ENCODE measurements at regions not wholly inside any gene's neighbourhood (a gene's known extent, or its start where the extent isn't known, plus 50 kb on each side); places are given as distances from the start of the nearest gene placed in this dataset.

DNA sequence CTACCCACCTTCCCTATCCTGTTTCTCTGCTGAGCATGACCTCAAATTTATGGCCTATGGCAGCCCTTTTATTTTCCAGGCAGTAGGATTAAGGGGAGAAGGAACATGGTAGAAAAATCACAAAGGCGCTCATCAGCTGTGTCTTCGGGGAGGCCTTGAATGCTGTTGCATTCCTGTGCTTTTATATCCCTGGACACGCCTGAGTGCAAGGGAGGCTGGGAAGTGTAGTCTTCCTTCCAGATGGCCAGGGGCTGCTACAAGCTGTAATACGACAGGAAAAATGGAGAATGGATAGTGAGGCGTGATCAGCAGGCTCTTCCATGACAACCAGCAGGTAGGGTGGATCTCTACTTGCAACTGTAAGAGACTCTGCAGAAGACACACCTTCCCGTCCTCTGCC is 210.9 kb upstream of the GGTLC1 start (continued):
- TF ChIP-seq NR4A1 (CRISPR knock-in tag; IDR thresholded peaks at IDR 0.05) (no peak), NR4A1 (tag; IDR thresholded peaks at IDR 0.05) (no peak), ZNF217 (CRISPR knock-in tag; IDR thresholded peaks at IDR 0.05) (no peak), ZKSCAN8 (CRISPR knock-in tag; IDR thresholded peaks at IDR 0.05) (no peak), RAD51 (IDR thresholded peaks at IDR 0.05; ENCODE audit: borderline replicate concordance, low read depth) (no peak), ZNF239 (CRISPR knock-in tag; IDR thresholded peaks at IDR 0.05) (no peak)

- H3K27me3 ChIP-seq (ENCODE audit: control insufficient read depth in 2 of 2, insufficient read depth in 2 of 2, low read length in 2 of 2), result no peaks in the 10 kb centered on the region
- H3K9me1 ChIP-seq (ENCODE audit: control insufficient read depth, insufficient read depth, low read length), result no peaks in the 10 kb centered on the region
- H3K27ac ChIP-seq (ENCODE audit: extremely low read depth, low read depth, low read length), result no peak overlapping the region
- POLR2A ChIA-PET, result no interaction called here
- no peaks in the 10 kb centered on the region for H3K4me1 ChIP-seq (replicated peaks in 1 of 2; ENCODE audit: control insufficient read depth in 2 of 2, insufficient read depth in 2 of 2, low read length in 2 of 2)
- no peak for FAIRE-seq
- no peaks in the 10 kb centered on the region for H3K9me3 ChIP-seq (replicated peaks; ENCODE audit: control insufficient read depth, insufficient read depth, low read depth, low read length)
- intact Hi-C loops (cut with micrococcal nuclease), result no loop called here
- CTCF ChIA-PET (ENCODE audit: low intra/inter-chr PET ratio), result no interaction called here
- H4K20me1 ChIP-seq (replicated peaks; ENCODE audit: control insufficient read depth, insufficient read depth, low read length), result no peaks in the 10 kb centered on the region
- H3K36me3 ChIP-seq (ENCODE audit: control insufficient read depth, insufficient read depth, low read length), result no peaks in the 10 kb centered on the region
- ATAC-seq, result no peak
- BruUV-seq (replicated peaks), result no TSS peak
- 2% methylated on average over 3 of the region's 3 CpGs for WGBS (ENCODE audit: insufficient coverage, low coverage, missing lambda C conversion rate)
- no peaks in the 10 kb centered on the region for H3K79me2 ChIP-seq (ENCODE audit: control insufficient read depth, insufficient read depth, low read length)
- TF ChIP-seq KDM4B (IDR thresholded peaks at IDR 0.05; ENCODE audit: borderline replicate concordance in 2 of 2, low read depth in 1 of 2) (no peak), POLR2AphosphoS2 (IDR thresholded peaks at IDR 0.05; ENCODE audit: low read length) (no peak), ZNF175 (CRISPR knock-in tag; IDR thresholded peaks at IDR 0.05; ENCODE audit: low read depth) (no peak), NR2C2 (CRISPR knock-in tag; IDR thresholded peaks at IDR 0.05) (no peak), NR2C2 (tag; IDR thresholded peaks at IDR 0.05) (no peak), YBX1 (IDR thresholded peaks at IDR 0.05) (no peak), NFIC (IDR thresholded peaks at IDR 0.05) (no peak), SMAD3 (CRISPR knock-in tag; conservative IDR thresholded peaks at IDR 0.05) (no peak), MEF2D (tag; conservative IDR thresholded peaks at IDR 0.05; ENCODE audit: low read depth) (no peak)
- TF ChIP-seq, protein P1, sequence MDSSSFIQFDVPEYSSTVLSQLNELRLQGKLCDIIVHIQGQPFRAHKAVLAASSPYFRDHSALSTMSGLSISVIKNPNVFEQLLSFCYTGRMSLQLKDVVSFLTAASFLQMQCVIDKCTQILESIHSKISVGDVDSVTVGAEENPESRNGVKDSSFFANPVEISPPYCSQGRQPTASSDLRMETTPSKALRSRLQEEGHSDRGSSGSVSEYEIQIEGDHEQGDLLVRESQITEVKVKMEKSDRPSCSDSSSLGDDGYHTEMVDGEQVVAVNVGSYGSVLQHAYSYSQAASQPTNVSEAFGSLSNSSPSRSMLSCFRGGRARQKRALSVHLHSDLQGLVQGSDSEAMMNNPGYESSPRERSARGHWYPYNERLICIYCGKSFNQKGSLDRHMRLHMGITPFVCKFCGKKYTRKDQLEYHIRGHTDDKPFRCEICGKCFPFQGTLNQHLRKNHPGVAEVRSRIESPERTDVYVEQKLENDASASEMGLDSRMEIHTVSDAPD (CRISPR knock-in tag; IDR thresholded peaks at IDR 0.05), result no peak
- TF ChIP-seq, protein P2, sequence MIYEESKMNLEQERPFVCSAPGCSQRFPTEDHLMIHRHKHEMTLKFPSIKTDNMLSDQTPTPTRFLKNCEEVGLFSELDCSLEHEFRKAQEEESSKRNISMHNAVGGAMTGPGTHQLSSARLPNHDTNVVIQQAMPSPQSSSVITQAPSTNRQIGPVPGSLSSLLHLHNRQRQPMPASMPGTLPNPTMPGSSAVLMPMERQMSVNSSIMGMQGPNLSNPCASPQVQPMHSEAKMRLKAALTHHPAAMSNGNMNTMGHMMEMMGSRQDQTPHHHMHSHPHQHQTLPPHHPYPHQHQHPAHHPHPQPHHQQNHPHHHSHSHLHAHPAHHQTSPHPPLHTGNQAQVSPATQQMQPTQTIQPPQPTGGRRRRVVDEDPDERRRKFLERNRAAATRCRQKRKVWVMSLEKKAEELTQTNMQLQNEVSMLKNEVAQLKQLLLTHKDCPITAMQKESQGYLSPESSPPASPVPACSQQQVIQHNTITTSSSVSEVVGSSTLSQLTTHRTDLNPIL (CRISPR knock-in tag; IDR thresholded peaks at IDR 0.05), result no peak
- no peak overlapping the region for H2AFZ ChIP-seq (ENCODE audit: low read depth, low read length)
- no peak overlapping the region for H3K4me2 ChIP-seq (ENCODE audit: insufficient read depth, low read length)
- no peak overlapping the region for H3K4me3 ChIP-seq
- DNase-seq (ENCODE audit: extremely low read depth in 1 of 4, low spot score in 3 of 4), result no peak
- no peak overlapping the region for H3K9ac ChIP-seq (ENCODE audit: insufficient read depth in 1 of 2, low read depth in 2 of 2, low read length in 2 of 2)
- in situ Hi-C loops (cut with MboI), result no loop called here
These were observed 205.6 kb upstream of the GGTLC1 start for GRCh38 chr20:24194143-24194542.

Measured in K562 (cell line).